SK-MEL-5 (cell line): ENCODE measurements at regions not wholly inside any gene's neighbourhood (a gene's known extent, or its start where the extent isn't known, plus 50 kb on each side); places are given as distances from the start of the nearest gene placed in this dataset.

Experiments
- DNase-seq: peaks from one replicate; pipeline ENCODE4 v3.0.0-alpha.2; 2016; ENCODE audit warnings: low read depth, low spot score
- in situ Hi-C: cut with HindIII; loops from 2 replicates; pipeline ENCODE4 v1.10.0; 2016; ENCODE audit warnings: low sequenced_read_pairs, high pct_unique_total_duplicates, low pct_unique_long_range_greater_than_20kb

GRCh38 chr10:31623947-31624346, 304.7 kb downstream of the ARHGAP12 start:
- in situ Hi-C loops = no loop called here
- no peak for DNase-seq

DNA sequence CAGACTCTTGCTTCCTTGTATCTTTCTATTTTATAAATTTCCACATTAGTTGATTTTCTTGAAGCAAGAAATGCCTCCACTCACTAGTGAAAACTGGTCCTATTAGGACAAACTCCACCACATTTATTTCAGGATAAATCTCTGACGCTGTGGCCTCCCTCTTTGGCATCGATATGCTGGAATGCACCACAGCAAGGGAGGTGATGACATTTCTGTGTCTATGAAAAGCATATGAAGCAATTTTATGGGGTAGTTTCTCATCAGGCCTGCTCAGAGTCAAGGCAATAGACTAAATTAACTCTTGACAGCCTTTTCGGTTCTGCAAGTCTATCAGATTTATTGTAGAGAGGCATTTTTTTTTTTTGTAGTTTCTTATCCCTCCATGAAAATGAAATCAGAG, 304.4 kb downstream of the ZEB1 start:
- DNase-seq = no peak
- in situ Hi-C loops = no loop called here

GRCh38 chr10:31622978-31623377, 304.0 kb downstream of the ZEB1 start:
- DNase-seq = no peak
- in situ Hi-C loops = no loop called here

DNA sequence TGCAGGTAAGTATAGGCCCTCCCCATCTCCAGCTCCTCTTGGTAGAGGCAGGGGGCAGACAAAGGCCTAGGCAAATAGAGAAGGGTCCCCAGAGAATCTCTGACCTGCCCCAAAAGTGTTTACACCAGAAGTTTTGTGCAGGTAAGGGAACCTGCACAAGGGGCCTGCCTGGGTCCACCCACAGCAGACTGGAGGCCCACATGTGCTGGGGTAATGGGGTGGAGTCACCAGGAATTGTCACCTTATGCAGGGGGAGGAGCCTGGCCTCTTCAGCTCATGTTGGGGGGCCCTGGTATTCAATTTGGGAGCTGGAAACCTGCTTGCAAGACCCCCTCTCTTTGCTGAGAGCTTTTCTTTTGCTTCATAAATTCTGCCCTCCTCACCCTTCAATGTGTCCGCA, 302.7 kb downstream of the ZEB1 start:
- no peak for DNase-seq
- in situ Hi-C loops = no loop called here

DNA sequence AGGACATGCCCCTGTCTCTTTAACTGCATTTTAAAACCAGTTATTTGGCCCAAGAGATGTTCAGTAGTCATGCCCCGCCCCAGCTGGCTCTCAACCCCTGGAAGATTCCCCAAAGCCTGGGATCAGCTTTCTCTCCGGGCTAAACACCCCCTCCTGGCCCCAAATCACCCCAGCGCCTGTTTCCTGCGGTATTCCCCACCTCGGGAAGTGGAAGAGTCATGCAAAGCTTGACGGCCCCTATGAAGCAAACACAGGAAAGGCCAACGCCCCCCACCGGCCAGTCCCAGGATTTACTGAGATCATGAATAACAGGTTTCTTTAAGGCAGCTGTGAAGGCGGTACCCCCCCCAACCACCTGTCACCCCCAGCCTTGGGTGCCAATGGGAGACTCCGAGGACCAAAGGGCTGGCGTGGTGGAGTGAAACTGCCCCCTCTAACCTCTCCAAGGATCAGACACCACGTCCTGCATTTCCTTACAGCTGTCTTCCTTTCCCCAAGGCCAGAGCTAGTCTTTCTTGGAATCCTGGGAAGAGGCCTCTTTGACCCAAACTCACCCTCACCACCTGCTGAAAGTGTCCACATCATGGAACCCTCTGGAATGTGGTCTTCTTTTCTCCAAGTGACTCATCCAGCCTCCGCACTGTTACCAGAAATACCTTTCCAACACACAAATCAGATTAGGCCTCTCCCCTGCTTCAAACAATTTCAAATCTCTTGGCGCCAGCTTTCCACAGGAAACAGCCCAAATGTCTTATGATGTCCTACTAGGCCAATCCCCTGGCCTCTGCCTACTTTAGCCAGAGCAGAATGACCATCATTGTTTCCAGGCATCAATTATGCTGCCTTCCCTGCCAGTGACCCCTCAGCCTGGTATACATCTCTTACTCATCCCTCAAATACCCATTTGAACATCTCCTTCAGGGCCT, 301.5 kb downstream of the ZEB1 start:
- peak; percentile 47 for DNase-seq
- in situ Hi-C loops = no loop called here

GRCh38 chr10:31619531-31620061, 300.6 kb downstream of the ZEB1 start:
- in situ Hi-C loops = no loop called here
- no peak for DNase-seq

DNA sequence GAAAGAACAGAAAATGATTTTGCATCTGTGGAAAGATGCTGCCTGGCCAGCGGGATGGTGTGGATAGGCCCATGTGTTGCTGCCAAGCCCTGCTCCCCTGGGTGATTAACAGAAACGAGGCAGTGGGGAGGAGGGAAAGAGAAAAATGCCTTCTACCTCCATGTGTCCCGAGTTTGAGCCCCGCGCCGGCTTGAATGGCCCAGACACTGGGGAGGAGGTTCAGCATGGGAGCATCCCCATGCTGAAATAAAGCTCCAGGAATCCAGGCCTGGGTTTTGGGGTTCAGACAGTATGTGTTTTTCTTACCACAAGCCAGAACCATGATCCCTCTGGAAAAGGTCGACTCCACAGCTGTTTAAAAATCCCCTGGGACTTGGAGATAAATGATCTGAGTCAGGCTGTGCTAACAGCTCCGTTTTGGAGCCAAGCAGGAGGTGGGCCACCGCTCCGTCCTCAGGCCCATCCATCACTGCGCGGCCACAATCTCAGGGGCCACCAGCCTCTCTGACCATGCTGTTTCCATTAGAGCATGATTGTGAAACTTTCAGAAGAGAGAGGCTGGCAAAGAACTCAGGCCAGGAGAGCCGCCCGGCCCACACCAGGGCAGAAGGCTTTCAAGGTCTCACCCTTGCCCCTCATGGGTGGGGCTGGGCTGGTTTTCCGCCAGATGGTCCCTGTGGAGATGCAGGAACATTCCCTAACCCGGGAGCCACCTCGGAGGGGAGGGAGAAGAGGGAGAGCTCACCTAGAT, 299.7 kb downstream of the ZEB1 start:
- in situ Hi-C loops = no loop called here
- no peak for DNase-seq

- no peak for DNase-seq
- in situ Hi-C loops = no loop called here
Observed at GRCh38 chr10:31617757-31618156, 298.7 kb downstream of the ZEB1 start.

- DNase-seq = no peak
- in situ Hi-C loops = no loop called here
Observed at GRCh38 chr10:31617133-31617532, 298.1 kb downstream of the ZEB1 start.

DNA sequence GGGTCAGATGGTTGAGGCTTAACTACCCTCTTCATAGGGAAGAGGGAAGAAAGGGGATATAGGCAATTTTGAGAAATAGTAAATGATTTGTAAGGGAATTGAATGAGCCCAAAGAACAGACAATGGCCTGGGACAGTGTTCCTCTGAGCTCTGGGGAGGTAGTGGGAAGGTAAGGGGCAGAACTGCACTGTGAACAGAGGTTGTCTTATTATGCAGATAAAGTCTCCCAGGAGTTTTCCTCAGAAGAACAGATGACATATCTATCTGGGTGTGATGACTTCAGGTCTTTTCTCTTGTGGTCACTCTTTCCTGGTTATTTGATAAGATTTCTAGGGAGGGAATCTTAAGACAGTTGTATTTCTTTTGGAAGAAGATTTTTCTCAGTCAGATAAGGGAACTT, 296.1 kb downstream of the ZEB1 start:
- in situ Hi-C loops = no loop called here
- no peak for DNase-seq

- in situ Hi-C loops = no loop called here
- DNase-seq = no peak
Observed at GRCh38 chr10:31614611-31615010, 295.6 kb downstream of the ZEB1 start.

DNA sequence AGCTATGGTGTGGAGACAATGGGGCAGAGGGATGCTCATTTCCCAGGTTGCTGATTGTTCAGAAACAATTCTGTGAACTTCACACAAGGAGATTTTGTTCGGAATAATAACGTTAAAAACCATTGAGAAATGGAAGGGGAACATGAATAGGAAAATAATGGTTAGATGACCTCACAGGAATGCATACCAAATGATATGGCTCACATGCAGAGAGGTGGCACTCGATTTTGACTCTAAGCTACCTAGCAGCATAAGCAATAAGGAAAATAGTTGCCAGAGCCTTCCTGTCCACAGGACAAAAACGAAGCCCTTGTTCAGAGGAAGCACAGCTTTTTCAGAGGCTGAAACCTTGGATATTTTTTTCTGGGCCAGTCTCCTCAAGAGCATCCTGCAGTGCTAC, 293.1 kb downstream of the ZEB1 start:
- in situ Hi-C loops = no loop called here
- no peak for DNase-seq

DNA sequence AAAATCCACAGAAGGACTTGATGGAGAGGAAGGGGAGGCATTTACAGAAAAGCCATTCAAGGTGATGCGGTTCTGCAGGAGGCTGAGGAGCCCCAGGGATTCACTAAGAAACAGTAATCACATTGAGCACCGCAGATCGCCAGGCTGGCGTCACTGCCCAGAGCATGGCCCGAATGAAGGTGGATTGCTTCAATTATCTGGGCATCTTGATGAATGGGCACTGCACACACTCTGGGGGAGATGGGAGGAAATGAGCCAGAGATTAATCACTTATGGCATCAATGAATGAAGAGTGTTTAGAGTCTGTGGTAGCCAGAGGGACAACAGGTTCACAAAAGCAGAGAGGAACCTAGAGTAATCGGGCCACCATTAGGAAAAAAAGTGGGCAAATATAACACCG, 292.1 kb downstream of the ZEB1 start:
- in situ Hi-C loops = no loop called here
- DNase-seq = no peak

DNA sequence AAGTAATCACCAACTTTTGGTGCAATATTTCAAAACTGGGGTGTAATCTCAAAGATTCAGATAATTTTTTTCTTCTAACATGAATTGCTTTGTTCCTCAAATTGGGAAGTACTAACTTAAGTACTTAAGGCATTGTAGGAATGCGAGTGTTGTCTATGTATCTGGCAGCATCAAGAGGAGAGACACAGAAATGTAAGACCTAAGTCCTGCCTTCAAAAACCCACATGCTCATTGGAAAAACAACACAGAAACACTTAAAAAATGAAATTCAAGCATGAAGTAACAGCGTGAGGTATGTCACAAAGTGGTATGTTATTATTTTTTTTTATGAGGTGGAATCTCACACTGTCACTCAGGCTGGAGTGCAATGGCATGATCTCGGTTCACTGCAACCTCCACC, 288.5 kb downstream of the ZEB1 start:
- in situ Hi-C loops = no loop called here
- no peak for DNase-seq

DNA sequence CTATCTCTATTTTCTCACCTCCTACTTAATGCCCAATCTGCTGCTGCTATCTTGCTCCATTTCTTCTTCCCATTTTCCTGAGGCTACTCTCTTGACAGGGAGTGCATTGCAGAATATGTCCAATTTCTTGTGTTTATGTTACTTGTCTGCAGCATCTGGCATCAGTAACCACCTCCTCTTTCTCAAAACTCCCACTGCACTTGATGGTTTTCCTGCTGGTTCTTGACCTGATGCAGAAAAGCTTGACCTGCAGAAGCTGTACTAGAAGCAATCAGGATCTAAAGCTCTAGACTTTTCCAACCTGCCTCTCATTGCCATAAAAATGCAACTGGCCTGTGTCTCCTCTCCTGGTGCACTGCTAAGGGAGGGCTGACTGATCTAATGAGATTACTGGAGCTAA, 287.8 kb downstream of the ZEB1 start:
- in situ Hi-C loops = no loop called here
- no peak for DNase-seq

GRCh38 chr10:31605861-31606525, 287.0 kb downstream of the ZEB1 start:
- in situ Hi-C loops = no loop called here
- DNase-seq = no peak

DNA sequence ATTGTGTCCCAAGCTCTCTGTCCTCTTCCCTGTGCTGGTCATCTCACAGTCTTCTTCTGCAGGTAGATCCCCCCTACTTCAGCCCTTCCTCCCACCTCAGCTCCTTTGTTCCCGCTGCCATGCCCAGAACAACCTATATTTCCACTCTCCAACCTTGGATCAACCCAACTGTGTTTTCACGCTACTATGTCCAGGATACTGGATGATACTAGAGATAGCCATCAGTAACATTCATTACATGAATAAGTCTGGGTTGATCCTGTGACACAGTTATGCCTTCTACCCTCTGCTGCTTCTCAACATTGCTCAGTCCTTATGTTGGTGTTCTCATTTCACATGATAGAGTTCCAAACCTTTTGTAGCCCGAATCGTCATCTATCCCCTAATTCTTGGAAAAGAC, 286.4 kb downstream of the ZEB1 start:
- no peak for DNase-seq
- in situ Hi-C loops = no loop called here

DNA sequence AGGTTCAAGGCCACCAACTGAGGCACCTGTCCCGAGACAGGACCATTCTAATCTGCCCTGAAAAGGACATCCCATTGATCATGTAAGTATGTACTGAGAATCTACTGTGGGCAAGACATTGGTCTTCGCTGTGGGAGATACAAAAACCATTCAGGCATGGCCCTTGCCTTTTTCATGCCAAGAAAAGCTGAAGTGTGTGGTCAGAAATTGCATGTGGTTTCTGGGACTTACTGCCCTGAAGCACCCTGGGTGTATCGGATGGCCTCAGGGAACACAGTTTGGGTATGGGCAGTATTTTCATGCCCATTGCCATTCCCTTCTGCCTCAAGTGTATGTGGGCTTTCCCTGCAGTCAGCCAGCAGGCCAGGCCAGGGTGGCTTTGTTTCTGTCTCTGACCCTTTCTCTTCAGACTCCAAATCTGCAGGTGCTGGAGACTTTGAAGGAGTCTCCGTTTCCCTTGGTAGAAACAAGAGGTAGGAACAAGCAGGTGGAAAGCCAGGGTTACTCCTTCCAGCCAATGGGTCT, 285.7 kb downstream of the ZEB1 start:
- DNase-seq = no peak
- in situ Hi-C loops = no loop called here
